HG03439 (cell line): ENCODE measurements at regions not wholly inside any gene's neighbourhood (a gene's known extent, or its start where the extent isn't known, plus 50 kb on each side); places are given as distances from the start of the nearest gene placed in this dataset.
"Not testable (repeated sequence)": the region's sequence is repeated elsewhere in the genome, so short reads cannot be mapped to it uniquely, and the experiment has no call there.

Experiments used
- ATAC-seq: cut with Tn5 transposase; IDR thresholded peaks from one replicate; pipeline ENCODE4 v1.9.1; 2021; ENCODE audit warnings: mild to moderate bottlenecking, moderate library complexity; ENCODE audit not compliant: unreplicated experiment

- no peak for ATAC-seq
Measured at GRCh38 chr7:46774515-46774914, 807.4 kb downstream of the TNS3 start.

GRCh38 chr7:46772776-46773175 lies 809.1 kb downstream of the TNS3 start:
- ATAC-seq: no peak

- no peak for ATAC-seq
Measured at GRCh38 chr7:46767071-46767470, 814.8 kb downstream of the TNS3 start.

GRCh38 chr7:46764100-46764936 lies 817.6 kb downstream of the TNS3 start:
- no peak for ATAC-seq

GRCh38 chr7:46763344-46763743 lies 818.6 kb downstream of the TNS3 start:
- ATAC-seq: no peak

- no peak for ATAC-seq
Measured at GRCh38 chr7:46759711-46760480, 822.0 kb downstream of the TNS3 start.

- no peak for ATAC-seq
Measured at GRCh38 chr7:46756996-46757395, 824.9 kb downstream of the TNS3 start.

- ATAC-seq: no peak
Measured at GRCh38 chr7:46756256-46756655, 825.7 kb downstream of the TNS3 start.

GRCh38 chr7:46755120-46756034 lies 826.5 kb downstream of the TNS3 start:
- ATAC-seq: no peak

- ATAC-seq: no peak
Measured at GRCh38 chr7:46754140-46754720, 827.7 kb downstream of the TNS3 start.

GRCh38 chr7:46753662-46754061 lies 828.2 kb downstream of the TNS3 start:
- no peak for ATAC-seq

- ATAC-seq: no peak
Measured at GRCh38 chr7:46752881-46753366, 829.0 kb downstream of the TNS3 start.

GRCh38 chr7:46751927-46752723 lies 829.8 kb downstream of the TNS3 start:
- ATAC-seq: not testable (repeated sequence)

GRCh38 chr7:46751471-46751870 lies 830.4 kb upstream of the IGFBP3 start:
- ATAC-seq: no peak

GRCh38 chr7:46750321-46750865 lies 829.3 kb upstream of the IGFBP3 start:
- ATAC-seq: no peak

- ATAC-seq: no peak
Measured at GRCh38 chr7:46747869-46748576, 827.0 kb upstream of the IGFBP3 start.

- no peak for ATAC-seq
Measured at GRCh38 chr7:46746695-46747687, 825.9 kb upstream of the IGFBP3 start.

- no peak for ATAC-seq
Measured at GRCh38 chr7:46745707-46746090, 824.6 kb upstream of the IGFBP3 start.
